Panc1 (cell line): ENCODE measurements at regions not wholly inside any gene's neighbourhood (a gene's known extent, or its start where the extent isn't known, plus 50 kb on each side); places are given as distances from the start of the nearest gene placed in this dataset.

Source experiments
- ATAC-seq: fragments of 200-7000 bp; cut with Tn5 transposase; 2 replicates; pipeline ENCODE4 v1.9.1; 2020; ENCODE audit warnings: mild to moderate bottlenecking, moderate library complexity
- BruUV-seq: library from RNA; stranded (reverse); fragments of 400-500 nt; replicated peaks from 2 replicates; lab custom pipeline; 2021; lab: Mats Ljungman, UMichigan
- CTCF ChIA-PET: fragments of 300-600 bp; sonication (Branson Sonifier 250); formaldehyde crosslinking; loops from one replicate; lab custom pipeline; 2022; ENCODE audit warnings: antibody characterized with exemption; lab: Charles Lee
- POLR2A ChIA-PET: fragments of 300-600 bp; sonication (Branson Sonifier 250); formaldehyde crosslinking; loops from one replicate; lab custom pipeline; 2022; ENCODE audit warnings: antibody characterized with exemption; lab: Charles Lee
- DNase-seq: peaks from one replicate; pipeline ENCODE4 v3.0.0-alpha.2; 2010; ENCODE audit warnings: low read depth, low spot score
- H3K27ac ChIP-seq: 2 replicates; pipeline ENCODE4 v1.5.1; 2011; ENCODE audit warnings: mild to moderate bottlenecking, low read length, inconsistent platforms
- H3K27me3 ChIP-seq: fragments of 200-500 bp; sonication (Bioruptor generic); 2 replicates; pipeline ENCODE4 v1.6.0; 2014; ENCODE audit warnings: low read length, inconsistent platforms; ENCODE audit not compliant: control insufficient read depth, insufficient read depth
- H3K36me3 ChIP-seq: fragments of 200-500 bp; sonication (Bioruptor generic); 2 replicates; pipeline ENCODE4 v1.5.1; 2014; ENCODE audit warnings: inconsistent platforms, mild to moderate bottlenecking, low read length, moderate library complexity; ENCODE audit not compliant: control insufficient read depth, insufficient read depth
- H3K4me1 ChIP-seq: 2 replicates; pipeline ENCODE4 v1.5.1; 2011; ENCODE audit warnings: inconsistent platforms, mild to moderate bottlenecking, low read length, moderate library complexity; ENCODE audit not compliant: control insufficient read depth, insufficient read depth
- H3K4me3 ChIP-seq, 2 experiments: 2 replicates each; pipeline ENCODE4 v1.5.1; 2011 to 2012; ENCODE audit warnings: low read depth in 2 of 2, low read length in 2 of 2, mild to moderate bottlenecking in 2 of 2, inconsistent platforms in 1 of 2, moderate library complexity in 1 of 2
- H3K9me3 ChIP-seq: fragments of 200-500 bp; sonication (Bioruptor generic); 2 replicates; pipeline ENCODE4 v1.5.1; 2014; ENCODE audit warnings: low read depth, mild to moderate bottlenecking, inconsistent platforms, low read length, moderate library complexity; ENCODE audit not compliant: control insufficient read depth, insufficient read depth
- CTCF ChIP-seq: fragments of 450-650 bp; IDR thresholded peaks from 2 replicates; pipeline ENCODE4 v1.5.1; 2017; ENCODE audit warnings: mild to moderate bottlenecking
- POLR2AphosphoS5 ChIP-seq: IDR thresholded peaks from 2 replicates; pipeline ENCODE4 v1.6.1; 2012; ENCODE audit warnings: mild to moderate bottlenecking, low read depth, low read length, moderate library complexity
- REST ChIP-seq, 2 experiments: IDR thresholded peaks; 2 replicates each; pipeline ENCODE4 v1.6.1; 2011 to 2012; ENCODE audit warnings: low read depth in 2 of 2, control low read depth in 1 of 2, low read length in 1 of 2, mild to moderate bottlenecking in 1 of 2, moderate library complexity in 1 of 2; ENCODE audit not compliant: insufficient read depth in 1 of 2
- SIN3A ChIP-seq: IDR thresholded peaks from 2 replicates; pipeline ENCODE4 v1.6.1; 2012; ENCODE audit warnings: low read depth, mild to moderate bottlenecking, low read length, moderate library complexity, borderline replicate concordance; ENCODE audit not compliant: insufficient read depth
- TCF7L2 ChIP-seq: IDR thresholded peaks from 2 replicates; pipeline ENCODE4 v1.6.1; 2011; ENCODE audit warnings: mild to moderate bottlenecking, low read depth, low read length, inconsistent platforms
- in situ Hi-C: cut with HindIII; loops from 2 replicates; pipeline ENCODE4 v1.10.0; 2016; ENCODE audit warnings: low sequenced_read_pairs, low pct_unique_long_range_greater_than_20kb
- intact Hi-C: fragments of 100-400 bp; cut with micrococcal nuclease; formaldehyde crosslinking; loops from one replicate; pipeline ENCODE4 v1.10.0; 2022; ENCODE audit not compliant: unreplicated experiment

GRCh38 chr1:187300081-187300480 lies 471.3 kb downstream of the PLA2G4A start:
- intact Hi-C loops (no loop called here), in situ Hi-C loops (no loop called here)
- ChIA-PET POLR2A (interaction anchor here (0.6 kb wide), 1 partner anchor 18 kb away, joined by 3 read pairs; no protein-coding TSS in a partner anchor), CTCF (no interaction called here)
- Histone ChIP-seq H3K36me3 (no peaks in the 10 kb centered on the region), H3K4me1 (no peaks in the 10 kb centered on the region), H3K27me3 (no peaks in the 10 kb centered on the region), H3K27ac (no peak overlapping the region), H3K9me3 (no peaks in the 10 kb centered on the region), H3K4me3 (no peak overlapping the region)
- no TSS peak for BruUV-seq
- DNase-seq, result no peak
- TF ChIP-seq POLR2AphosphoS5 (no peak), CTCF (no peak), REST (IDR thresholded peaks at IDR 0.05; ENCODE audit: insufficient read depth in 1 of 2, low read depth in 2 of 2, low read length in 1 of 2) (no peak), TCF7L2 (no peak), SIN3A (no peak)
- no peak for ATAC-seq

GRCh38 chr1:187306710-187307415 lies 478.1 kb downstream of the PLA2G4A start:
- DNase-seq (no peak), ATAC-seq (peak; percentile 80)
- H3K9me3 ChIP-seq, result no peaks in the 10 kb centered on the region
- H3K27me3 ChIP-seq, result no peaks in the 10 kb centered on the region
- no TSS peak for BruUV-seq
- CTCF ChIA-PET, result no interaction called here
- H3K4me1 ChIP-seq, result peaks cover 3% of the 10 kb centered on the region; the same call in 1 of the 2 replicates
- peak overlapping the region; percentile 49; the same call in 1 of the 2 replicates for H3K27ac ChIP-seq
- no peak overlapping the region for H3K4me3 ChIP-seq
- POLR2A ChIA-PET, result interaction anchor here (0.6 kb wide), 1 partner anchor 246 kb away, joined by 10 read pairs; no protein-coding TSS in a partner anchor
- TF ChIP-seq REST (IDR thresholded peaks at IDR 0.05; ENCODE audit: insufficient read depth in 1 of 2, low read depth in 2 of 2, low read length in 1 of 2) (no peak), TCF7L2 (peak; percentile 72; the same call in 1 of the 2 replicates), POLR2AphosphoS5 (peak; percentile 41; the same call in 1 of the 2 replicates), SIN3A (no peak), CTCF (no peak)
- H3K36me3 ChIP-seq, result no peaks in the 10 kb centered on the region
- intact Hi-C loops (no loop called here), in situ Hi-C loops (no loop called here)
